ENCODE measurements at regions not wholly inside any gene's neighbourhood (a gene's known extent, or its start where the extent isn't known, plus 50 kb on each side); places are given as distances from the start of the nearest gene placed in this dataset.
A peak's percentile ranks its signal among the peaks of the same experiment; 100 is the strongest.
"Not testable (repeated sequence)": the region's sequence is repeated elsewhere in the genome, so short reads cannot be mapped to it uniquely, and the experiment has no call there.

DNA sequence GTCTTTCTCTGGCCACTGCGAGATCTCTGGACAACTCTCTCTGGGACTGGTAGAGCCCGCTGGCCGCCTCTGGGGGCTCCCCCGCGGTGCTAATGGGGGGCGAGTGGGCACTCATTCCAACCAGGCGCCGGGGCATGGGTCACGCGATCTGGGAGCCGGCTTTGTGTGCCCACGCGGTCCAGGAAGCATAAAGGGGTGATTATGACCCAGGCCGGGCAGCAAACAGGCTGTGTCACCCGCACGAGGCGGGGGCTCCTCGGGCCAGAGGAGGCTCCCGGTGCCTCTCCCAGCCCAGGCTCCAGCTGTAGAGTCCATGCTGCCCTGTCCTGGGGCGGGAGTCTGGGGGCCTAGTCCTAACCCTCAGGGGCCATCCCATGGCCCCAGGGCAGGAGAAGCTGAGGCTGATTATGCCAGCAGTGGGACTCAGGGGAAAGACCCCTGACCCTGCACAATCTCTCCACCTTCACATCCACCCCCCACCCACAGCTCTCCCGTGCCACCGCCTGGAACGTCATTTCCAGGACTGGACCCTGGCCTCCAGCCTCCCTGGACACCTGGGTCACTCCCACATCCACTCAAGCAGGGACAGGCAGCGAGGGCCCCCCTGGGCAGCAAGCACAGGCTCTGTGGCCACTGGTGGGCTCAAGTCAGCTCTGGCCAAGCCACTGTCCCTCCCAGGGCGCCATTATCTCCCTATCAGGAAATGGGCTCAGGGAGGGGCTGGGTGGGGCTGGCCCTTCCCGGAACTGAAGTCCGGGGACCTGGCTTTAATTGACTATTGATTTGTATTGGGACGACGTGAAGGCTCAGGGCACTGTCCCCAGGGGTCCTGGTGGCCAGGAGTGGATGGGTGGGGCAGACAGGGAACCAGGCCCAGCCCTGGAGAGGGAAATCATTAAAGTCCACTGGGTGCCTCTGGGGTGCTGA is 50.0 kb downstream of the PTPRS start:
- peak; percentile 55 for DNase-seq

DNA sequence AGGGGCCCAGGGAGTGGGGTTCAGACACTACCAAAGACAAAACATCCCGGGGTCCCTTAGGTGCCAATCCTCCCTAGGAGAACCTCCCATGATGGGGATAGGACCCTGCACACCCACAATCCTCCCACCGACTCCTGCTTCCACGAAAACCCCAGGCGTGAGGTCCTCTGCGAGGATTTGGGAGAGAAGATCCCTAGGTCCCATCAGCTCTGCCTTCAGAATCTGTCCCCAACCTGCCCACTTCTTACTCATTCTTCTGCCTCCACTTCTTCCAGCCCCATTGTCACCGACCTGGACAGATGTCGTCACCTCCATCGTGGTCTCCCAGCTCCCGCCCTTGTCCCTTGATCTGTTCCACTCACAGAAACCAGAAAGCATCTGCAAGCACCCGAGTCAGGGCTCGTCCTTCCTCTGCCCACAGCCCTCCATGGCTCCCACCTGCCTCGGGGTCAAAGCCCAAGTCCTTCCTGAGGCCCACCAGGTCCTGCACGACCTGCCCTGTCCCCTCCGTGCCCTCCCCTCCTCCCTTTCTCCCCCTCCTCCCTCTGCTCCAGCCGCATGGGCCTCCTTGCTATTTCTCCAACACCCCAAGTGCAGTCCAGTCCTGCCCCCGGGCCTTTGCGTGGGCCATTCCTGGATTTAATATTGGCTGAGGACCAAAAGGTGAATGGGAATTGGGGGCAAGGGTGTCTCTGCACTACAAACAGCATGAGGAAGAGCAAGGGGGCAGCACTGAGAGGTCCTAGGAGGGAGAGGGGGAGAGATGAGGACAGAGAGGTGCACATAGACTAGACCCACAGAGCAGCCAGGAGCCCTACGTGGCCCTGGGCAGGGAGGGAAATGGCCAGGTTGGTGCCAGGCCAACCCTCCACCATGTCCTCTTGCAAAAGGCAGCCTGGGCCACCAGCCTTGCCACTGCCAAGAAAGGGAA is 51.3 kb downstream of the PTPRS start:
- no peak for DNase-seq

DNA sequence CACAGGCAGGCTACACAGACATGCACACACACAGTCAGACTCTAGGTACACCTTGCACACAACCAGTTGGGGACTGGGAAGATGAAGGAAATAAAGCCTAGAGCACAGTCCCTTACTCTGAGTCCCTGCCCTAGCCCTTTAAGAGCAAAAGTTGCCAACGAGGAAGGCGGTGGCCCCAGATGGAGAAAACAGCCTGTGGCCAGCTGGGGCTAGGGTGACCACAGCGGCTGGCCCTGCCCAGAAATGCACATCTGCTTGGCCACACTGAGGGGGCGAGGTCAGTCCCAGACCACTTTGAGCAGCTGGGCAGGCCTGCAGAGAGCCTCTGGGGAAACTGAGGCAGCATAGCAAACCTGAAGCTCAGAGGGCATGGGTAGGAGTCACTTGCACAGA is 52.3 kb downstream of the PTPRS start:
- no peak for DNase-seq

DNA sequence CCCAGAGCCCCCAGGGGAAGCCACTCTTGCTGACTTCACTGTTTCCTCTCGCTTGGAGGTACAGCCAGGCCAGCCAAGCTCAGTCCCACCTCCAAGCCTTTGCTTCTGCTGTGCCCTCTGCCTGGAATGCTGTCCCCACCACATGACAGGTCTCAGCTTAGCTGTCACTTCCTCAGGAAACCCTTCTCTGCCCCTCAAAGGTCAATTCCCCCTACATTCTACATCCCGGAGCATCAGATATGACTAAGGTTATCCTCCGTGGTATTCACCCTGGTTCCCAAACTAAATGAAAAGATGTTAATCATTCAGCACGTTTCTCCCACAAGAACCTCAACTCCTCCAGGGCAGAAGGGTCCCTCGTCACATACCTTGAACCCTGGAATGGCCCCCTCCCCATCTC is 53.5 kb downstream of the PTPRS start:
- no peak for DNase-seq

DNA sequence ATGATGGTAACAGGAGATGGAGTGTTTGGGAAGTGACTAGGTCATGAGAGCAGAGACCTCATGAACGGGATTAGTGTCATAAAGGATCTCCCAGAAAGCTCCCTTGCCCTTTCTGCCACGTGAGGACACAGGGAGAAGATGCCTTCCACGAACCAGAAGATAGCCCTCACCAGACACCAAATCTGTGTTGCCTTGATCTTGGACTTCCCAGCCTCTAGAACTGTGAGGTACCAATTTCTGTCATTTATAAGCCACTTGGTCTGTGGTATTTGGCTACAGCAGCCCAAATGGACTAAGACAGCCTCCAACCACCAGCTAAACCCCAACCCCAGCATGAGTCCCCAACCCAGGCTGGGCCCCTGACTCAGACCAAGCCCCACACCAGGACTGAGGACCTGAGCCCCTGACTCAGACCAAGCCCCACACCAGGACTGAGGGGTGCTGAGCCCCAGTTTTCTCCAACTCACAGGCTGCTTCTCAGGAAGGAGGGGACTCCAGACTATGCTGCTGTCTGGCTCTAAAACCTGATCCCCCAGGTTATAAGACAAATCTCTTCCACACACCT is 54.1 kb downstream of the PTPRS start:
- DNase-seq: no peak

DNA sequence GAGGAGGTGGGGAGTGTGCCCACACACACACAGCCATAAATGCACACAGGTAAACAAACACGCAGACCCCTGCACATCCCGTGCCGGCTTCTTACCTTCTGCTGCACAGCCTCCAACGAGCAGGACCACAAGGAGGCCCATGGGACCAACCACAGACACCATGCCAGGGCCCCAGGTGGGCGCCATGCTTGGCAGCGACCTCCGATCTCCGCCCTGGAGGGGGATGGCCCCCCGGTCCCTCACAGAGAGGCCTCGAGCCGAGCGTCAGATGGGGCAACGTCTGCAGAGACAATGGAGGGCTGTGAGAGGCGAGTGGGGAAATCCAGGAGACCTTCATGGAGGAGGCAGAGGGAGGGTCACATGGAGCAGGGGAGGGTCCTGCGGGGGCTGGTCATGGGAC is 54.7 kb downstream of the PTPRS start:
- no peak for DNase-seq

DNA sequence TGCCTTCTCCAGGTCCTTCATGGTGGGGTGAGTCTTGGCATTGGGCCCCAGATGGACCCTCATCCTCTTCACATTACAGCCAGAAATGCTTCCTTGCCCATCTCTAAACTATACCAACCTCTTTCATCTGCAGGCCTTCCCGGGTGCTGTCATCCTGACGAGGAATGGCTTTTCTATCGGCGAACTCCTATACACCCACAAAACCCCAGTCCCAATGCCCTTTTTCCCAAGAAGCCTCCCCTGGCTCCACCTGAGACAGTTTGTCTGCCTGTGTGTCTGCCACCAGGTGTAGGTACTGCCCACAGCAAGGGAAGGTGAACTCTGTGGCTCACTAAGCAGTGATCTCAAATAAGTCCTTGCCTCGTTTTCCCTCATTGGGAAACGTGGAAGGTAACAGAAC is 55.3 kb downstream of the PTPRS start:
- DNase-seq: no peak

DNA sequence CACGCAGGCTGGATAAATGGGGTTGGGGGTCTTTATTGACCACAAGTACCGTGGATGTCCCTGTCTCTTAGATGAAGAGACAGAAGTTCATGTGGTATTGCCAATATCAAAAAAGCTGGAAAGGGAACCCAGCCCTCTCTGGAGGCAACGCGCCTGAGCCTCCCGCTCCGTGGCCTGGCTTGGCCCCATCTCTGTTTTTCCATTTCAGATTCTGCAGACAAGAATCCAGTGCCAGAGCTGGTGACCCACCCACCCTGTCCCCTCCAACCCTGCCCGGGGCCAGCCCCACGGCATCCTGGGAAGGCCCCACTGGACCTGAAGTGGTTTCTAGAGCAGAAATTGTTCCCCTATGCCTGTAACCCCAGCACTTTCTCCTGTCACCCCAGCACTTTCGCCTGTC is 57.7 kb downstream of the PTPRS start:
- no peak for DNase-seq

DNA sequence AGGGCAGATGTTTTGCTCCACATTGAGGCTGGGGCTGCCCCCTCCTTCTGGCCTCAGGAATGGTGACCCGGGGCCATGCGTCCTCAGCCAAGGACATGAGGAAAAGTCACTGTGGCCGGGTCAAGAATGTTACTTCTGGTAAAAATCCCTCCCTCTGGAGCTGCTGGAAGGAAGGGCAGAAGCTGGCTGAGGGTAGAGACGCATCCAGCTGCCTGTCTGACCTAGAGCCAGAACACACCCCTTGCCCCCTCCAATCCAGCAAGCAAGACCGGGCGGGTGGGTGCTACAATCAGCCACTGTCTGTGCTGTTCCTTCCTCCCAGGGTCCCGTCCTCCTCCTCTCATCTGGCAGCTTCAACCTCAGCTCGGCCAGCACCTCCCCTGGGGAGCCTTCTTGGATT is 59.0 kb downstream of the PTPRS start:
- no peak for DNase-seq

DNA sequence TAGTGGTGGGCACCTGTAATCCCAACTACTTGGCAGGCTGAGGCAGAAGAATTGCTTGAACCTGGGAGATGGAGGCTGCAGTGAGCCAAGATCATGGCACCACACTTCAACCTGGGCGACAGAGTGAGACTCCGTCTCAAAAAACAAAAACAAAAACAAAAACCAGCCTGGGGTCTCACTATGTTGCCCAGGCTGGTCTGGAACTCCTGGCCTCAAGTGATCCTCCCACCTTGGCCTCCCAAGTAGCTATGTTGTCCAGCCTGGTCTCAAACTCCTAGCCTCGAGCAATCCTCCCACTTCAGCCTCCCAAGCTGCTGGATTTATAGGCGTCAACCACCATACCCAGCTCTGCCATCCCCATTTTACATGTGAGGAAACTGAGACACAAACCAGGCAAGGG is 64.9 kb downstream of the PTPRS start:
- not testable (repeated sequence) for DNase-seq

DNA sequence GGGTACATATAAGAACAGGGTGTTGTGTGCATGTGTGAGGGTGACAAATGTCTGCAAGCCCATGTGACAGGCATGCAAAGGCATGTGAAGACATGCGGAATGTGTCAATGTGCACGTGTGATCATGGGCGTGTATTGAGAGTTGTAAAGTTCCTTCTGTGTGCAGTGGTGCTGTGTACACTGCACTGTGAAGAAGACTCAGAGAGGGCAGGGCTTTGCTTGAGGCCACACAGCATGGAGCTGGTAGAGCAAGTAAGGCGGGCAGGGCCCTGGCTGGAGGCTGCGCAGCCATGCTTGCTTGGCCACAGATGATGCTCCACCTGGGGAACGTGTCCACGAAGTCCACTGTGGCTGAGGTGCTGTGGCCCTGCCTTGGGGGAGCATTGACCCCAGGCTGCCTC is 66.8 kb downstream of the PTPRS start:
- no peak for DNase-seq

DNA sequence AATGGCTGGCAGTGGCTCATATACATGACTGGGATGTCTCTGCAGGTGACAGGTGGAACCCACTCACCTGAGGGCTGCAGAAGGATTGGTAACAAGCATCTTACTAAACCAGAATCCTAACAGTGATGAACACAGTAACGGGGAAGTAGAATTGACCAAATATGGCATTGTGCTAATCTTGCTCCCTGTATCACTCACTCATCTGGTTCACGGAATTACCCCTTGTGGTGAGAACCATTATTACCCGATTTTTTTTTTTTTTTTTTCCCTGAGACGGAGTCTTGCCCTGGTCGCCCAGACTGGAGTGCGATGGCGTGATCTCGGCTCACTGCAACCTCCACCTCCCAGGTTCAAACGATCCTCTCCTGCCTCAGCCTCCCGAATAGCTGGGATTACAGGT is 69.5 kb downstream of the PTPRS start:
- DNase-seq: no peak

DNA sequence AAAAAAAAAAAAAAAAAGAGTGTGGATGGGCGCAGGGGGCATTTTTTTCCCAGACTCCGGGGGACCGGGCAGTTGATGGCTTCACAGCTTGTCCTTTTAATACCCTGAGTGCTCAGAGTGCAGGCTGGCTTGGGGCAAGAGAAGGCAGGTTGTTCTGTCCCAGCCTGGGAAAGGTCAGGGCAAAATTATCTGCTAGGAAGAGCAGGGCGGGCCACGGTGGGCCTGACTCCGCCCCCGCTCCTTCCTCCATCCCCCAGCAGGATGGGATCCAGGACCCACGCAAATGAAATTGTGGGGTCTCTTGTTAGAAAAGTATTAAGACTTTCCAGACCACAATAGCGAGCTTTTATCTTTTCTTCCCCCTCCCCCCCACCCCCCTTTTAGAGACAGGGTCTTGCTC is 70.7 kb downstream of the PTPRS start:
- DNase-seq: no peak

DNA sequence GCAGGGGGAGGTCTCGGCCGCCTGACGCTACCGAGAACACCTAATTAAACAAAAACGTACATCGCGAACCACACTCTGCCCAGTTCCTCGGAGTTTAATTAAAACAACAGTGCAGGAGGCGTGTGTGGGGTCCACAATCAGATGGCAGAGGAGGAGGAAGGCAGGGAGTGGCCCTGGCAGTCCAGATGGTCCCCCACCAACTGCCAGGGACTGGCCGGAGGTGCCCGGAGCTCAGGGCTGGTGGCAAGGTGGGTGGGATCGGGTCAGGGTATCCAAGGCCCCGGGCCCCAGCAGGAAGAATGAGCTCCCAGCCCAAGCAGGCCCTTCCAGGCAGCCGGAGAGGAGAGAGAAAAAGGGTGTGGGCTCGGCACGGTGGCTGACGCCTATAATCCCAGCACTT is 71.3 kb downstream of the PTPRS start:
- no peak for DNase-seq

DNA sequence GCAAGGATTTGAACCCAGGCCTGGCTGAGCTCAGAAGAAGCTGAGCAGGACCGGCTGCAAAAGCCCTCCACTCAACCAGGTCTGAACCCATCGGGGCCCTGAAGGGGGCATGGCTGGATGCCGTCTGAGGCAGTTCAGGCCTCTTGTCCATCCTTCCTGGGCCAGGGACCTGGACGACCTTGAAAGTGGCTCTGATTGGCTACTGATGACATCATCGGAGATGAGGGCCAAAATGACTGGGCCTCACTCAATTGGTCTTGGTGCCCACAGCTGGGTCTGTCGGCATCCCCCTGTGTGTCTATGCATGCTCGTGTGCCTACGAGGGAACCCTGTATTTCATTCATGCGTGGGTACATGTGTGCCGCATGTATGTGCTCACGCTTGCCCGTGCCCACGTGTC is 71.8 kb downstream of the PTPRS start:
- DNase-seq: no peak

DNA sequence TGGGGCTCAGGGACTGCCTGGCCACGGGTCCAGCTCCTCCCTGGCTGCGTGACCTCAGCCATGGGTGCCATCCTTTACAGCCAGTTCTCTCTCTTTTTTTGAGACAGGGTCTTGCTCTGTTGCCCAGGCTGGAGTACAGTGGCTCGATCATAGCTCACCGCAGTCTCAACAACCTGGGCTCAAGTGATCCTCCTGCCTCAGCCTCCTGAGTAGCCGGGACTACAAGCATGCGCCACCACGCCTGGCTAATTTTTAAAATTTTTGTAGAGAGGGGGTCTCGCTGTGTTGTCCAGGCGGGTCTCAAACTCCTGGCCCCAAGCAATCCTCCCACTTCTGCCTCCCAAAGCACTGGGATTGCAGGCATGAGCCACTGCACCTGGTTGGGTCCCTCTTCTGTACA is 75.4 kb downstream of the PTPRS start:
- no peak for DNase-seq

DNA sequence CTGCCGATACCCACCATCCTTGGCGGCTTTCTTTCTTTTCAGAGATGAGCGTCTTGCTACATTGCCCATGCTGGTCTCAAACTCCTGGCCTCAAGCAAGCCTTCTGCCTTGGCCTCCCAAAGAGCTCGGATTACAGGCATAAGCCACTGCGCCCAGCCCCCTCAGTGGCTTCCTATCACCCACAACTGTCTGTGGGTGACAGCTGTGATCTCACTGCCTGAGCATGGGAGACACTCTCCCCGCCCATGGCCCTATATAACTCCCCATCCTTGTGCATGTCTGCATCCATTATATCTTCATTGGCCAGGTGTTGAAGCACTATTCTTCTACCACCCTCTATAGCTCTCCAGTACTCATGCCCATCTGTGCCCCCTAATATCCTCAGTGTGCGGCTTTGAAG is 76.2 kb downstream of the PTPRS start:
- no peak for DNase-seq

DNA sequence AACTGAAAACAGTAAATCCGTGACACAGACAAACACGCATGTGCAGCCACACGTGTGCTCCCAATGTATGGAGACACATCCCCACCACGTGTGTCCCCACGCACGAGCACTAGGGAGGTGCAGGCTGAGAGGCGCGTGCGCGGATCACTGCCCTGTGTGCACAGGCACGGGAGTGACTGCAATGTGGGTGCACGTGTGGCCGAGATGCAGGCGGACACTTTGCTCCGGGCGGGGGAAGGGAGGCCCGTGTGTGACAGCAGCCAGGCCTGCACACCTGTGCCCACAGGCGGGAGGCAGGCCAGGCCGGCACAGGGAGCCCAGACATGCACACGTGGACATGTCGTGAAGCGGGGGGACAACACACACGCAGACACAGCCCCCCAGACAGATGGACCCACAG is 77.0 kb downstream of the PTPRS start:
- DNase-seq: no peak

DNA sequence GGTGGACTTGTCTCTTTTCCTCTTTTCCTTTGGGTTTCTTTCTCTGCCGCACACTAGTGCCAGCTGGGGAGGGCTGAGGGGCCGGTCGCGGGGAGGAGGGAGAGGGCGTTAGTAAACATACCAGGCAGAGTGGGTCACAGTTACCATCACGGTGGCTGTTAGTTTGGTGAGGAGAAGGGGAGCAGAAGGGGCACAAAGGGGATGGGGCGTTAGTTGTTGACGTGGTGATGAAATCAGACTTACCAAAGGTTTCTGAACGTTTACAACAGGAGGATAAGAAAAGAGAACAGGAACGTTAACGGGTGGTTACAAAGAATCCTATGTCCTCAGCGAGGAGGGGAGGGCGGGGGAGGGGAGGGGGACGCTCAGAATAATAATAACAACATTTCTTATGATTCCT is 77.9 kb downstream of the PTPRS start:
- no peak for DNase-seq

DNA sequence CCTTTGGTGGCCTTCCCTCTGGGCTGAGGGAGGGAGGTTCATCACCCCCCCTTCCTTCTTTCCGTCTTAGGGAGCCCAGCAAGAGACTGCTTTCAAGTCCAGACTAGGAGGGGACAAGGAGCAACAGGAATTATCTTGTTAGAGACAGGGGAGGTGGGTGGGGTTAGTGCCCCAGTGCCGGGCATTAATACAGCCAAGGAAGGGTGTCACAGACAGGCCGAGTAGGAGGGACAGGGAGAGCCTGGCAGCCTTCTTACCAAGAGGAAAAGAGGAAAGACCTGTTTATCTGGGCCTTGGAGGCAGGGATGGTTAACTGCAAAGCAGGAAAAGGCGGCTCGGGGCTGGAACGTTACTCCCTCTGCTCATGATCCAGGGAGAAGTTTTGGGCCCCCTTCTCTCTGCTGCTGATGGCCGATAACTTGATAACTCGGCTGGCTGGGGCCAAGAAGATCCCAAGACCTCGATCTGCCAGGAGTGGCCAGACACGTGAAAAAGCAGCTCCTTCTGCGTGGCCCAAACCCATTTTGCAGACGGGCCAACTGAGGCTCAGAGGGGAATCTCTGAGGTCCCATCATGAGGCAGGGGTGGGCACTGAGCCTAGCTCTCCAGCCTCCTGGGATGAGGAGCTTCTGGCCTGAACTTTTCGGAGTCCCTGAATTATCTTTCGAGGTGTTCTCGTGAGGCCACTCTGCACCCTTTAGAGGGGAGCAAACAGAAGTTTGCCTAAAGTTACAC is 79.3 kb downstream of the PTPRS start:
- no peak for DNase-seq

DNA sequence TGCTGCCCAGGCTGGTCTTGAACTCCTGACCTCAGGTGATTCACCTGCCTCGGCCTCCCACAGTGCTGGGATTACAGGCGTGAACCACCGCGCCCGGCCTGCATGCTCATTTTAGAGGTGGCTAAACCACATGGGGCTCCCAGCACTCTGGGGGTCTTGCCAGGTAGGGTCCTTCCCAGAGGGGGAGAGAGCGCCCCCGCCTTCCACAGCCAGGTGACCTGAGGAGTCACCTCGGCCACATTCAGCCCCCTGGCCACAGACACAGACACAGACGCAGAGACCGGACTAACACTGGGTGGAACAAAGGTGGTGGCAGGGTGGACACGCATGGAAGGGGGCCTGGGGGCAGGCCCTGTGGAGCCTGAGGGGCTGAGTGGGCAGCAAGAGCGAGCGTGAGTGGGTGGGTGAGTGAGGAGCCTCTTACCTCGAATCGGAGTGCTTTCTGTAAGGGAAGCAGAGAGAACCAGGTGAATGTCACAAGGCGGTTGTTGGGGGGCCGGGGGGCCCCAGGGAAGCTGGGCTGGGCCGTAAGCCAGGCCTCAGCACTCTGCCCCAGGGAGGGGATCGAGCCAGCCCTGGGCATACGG is 80.1 kb downstream of the PTPRS start:
- no peak for DNase-seq

DNA sequence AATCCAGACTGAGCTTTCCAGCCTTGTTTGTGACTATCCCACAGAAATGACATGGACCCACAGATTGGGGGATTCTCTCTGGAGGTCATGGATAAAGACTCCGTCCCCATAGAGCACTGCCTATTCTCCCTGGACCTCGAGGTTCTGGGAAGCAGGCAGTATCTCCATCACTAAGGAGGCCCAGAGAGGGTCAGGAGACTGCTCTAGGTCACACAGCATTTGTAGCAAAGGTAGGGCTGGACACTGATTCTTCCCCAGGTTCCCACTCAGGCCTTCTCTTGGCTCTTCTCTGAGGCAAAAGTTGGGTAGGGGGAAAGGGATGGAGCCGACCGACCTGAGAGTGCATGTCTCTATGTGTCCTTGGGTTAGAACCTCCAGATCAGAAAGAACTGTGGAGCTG is 80.9 kb downstream of the PTPRS start:
- no peak for DNase-seq

Measured in occipital lobe (tissue), 1 donor.